Psoas muscle (tissue), 7 donors: ENCODE measurements at regions not wholly inside any gene's neighbourhood (a gene's known extent, or its start where the extent isn't known, plus 50 kb on each side); places are given as distances from the start of the nearest gene placed in this dataset.

ENCODE experiments used
- ATAC-seq, 4 donors: fragments of 200-7000 bp; cut with Tn5 transposase; one replicate each; pipeline ENCODE4 v1.9.1; 2020; ENCODE audit warnings: moderate library complexity in 3 of 4, mild to moderate bottlenecking in 2 of 4
- DNase-seq, 2 donors: peaks; one replicate each; pipeline ENCODE4 v3.0.0-alpha.2; 2020
- H3K27ac ChIP-seq: fragments of 200-600 bp; one replicate; pipeline ENCODE4 v1.8.0; 2022
- H3K27me3 ChIP-seq, 3 donors: fragments of 200-600 bp in 1 of 3; one replicate each; pipeline versions ENCODE4 v1.6.1 to v1.8.0; 2013 to 2022; ENCODE audit warnings: low read length in 2 of 3, mild to moderate bottlenecking in 2 of 3, moderate library complexity in 1 of 3; ENCODE audit not compliant: insufficient read depth in 3 of 3
- H3K36me3 ChIP-seq, 2 donors: fragments of 200-600 bp in 1 of 2; one replicate each; pipeline versions ENCODE4 v1.6.1 to v1.8.0; 2013 to 2022; ENCODE audit warnings: low read depth in 1 of 2, mild to moderate bottlenecking in 1 of 2, moderate library complexity in 1 of 2; ENCODE audit not compliant: insufficient read depth in 1 of 2
- H3K4me1 ChIP-seq: fragments of 200-600 bp; one replicate; pipeline ENCODE4 v1.8.0; 2022
- H3K4me3 ChIP-seq: fragments of 200-600 bp; one replicate; pipeline ENCODE4 v1.8.0; 2022; ENCODE audit warnings: mild to moderate bottlenecking
- H3K9me3 ChIP-seq: fragments of 200-600 bp; one replicate; pipeline ENCODE4 v1.8.0; 2022
- WGBS, 3 donors: extraction: QIAGEN DNeasy Blood & Tissue Kit; methylation state at CpG; one replicate each; pipeline versions ENCODE4 v1.1.6 to v1.1.7; 2013; 5-methylcytosine and 5-hydroxymethylcytosine counted together
- intact Hi-C, 2 donors: fragments of 100-400 bp; cut with DNase I; formaldehyde crosslinking; loops; one replicate each; pipeline versions ENCODE4 v1.11.0 to v1.14.2; 2022
- TF ChIP-seq, protein P1 (sequence below): fragments of 200-600 bp; IDR thresholded peaks from one replicate; pipeline ENCODE4 v1.8.0; 2022; ENCODE audit warnings: antibody characterized with exemption
- donor health status: healthy with polysubstance abuse.
- donor health status: DM: no; HTN: no; CAD: no; lungs with moderate emphysema.
- donor health status: Bipolar disorder and iron deficiency.
- donor health status: healthy.
- donor health status: DM: yes; HTN: yes; CAD: no.
- donor health status: DM: no; HTN: no; CAD: no.
- donor health status: DM: yes; HTN: yes; CAD: no.

DNA sequence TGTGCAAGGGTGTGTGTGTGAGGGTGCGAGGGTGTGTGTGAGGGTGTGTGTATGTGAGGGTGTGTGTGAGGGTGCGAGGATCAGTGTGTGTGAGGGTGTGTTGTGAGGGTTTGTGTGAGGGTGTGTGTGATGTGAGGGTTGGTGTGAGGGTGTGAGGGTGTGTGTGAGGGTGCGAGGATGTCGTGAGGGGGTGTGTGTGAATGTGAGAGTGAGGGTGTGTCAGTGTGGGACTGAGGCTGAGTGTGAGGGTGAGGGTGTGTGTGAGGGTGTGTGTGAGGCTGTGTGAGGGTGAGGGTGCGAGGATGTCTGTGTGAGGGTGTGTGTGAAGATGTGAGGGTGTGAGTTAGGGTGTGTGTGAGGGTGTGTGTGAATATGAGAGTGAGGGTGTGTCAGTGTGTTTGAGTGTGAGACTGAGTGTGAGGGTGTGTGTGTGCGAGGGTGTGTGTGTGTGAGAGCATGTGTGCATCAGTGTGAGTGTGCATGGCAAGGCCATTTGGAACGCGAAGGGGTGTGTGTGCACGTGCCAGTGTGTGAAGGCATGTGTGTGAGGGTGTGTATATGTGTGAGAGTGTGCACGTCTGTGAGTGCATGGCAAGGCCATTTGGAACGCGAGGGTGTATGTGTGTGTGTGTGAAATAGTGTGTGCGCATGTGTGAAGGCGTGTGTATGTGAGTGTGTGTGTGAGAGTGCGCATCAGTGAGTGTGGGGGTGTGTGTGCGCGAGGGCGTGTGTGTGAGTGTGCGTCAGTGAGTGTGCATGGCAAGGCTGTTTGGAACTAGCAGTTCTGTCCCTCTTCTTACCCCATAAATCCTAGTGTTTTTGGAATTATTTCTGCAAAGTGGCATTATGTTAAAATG lies 69.8 kb downstream of the RGS12 start:
- Histone ChIP-seq H3K4me1 (peaks cover 6% of the 10 kb centered on the region), H3K4me3 (no peak overlapping the region), H3K27ac (no peak overlapping the region), H3K27me3 (no peaks in the 10 kb centered on the region), H3K36me3 (no peaks in the 10 kb centered on the region), H3K9me3 (no peaks in the 10 kb centered on the region)
- WGBS, 3 donors = 97% methylated on average over 19 of the region's 19 CpGs
- intact Hi-C loops = loop anchor here in 1 of 2 donors (5.0 kb wide), 1 partner anchor 35 kb away; no protein-coding TSS in a partner anchor
- TF ChIP-seq, protein P1, sequence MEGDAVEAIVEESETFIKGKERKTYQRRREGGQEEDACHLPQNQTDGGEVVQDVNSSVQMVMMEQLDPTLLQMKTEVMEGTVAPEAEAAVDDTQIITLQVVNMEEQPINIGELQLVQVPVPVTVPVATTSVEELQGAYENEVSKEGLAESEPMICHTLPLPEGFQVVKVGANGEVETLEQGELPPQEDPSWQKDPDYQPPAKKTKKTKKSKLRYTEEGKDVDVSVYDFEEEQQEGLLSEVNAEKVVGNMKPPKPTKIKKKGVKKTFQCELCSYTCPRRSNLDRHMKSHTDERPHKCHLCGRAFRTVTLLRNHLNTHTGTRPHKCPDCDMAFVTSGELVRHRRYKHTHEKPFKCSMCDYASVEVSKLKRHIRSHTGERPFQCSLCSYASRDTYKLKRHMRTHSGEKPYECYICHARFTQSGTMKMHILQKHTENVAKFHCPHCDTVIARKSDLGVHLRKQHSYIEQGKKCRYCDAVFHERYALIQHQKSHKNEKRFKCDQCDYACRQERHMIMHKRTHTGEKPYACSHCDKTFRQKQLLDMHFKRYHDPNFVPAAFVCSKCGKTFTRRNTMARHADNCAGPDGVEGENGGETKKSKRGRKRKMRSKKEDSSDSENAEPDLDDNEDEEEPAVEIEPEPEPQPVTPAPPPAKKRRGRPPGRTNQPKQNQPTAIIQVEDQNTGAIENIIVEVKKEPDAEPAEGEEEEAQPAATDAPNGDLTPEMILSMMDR = no peak
- ATAC-seq = no peak
- no peak for DNase-seq

DNA sequence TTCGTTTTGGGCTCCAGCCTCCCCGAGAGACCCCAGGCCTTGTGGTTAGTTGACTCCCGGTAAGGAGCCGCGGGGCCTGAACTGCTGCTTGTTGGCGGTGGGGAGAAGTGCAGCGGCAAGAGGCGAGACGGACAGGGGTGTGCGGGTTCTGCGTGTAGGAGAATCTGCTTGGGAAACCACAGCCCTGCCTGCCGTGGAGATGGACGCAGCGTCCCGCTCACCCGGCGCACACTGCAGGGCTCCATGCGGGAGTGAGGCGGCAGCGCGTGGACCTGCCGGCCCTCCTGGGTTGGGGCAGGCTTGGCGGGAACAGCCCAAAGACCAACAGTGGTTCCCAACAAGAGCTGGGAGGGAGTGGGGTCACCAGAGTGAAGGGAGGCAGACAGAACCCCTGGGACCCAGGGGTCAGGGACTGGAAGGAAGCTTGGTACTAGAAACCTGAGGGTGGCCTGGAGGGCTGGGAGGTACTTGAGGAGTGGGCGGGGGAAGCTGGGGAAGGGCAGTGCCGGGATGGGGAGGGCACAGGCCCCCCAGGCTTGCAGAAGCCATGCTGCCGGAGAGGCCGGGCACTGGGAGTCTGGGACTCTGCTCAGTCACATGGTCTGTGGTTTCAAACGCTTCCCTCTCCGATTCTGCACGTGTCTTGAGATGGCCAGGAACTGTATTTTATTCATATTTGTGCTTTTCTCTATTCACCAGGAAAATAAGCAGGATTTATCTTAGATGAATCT lies 70.8 kb downstream of the RGS12 start:
- WGBS, 3 donors = 87 to 90% (median 88%) methylated on average over 30 of the region's 30 CpGs
- Histone ChIP-seq H3K27me3 (no peaks in the 10 kb centered on the region), H3K27ac (no peak overlapping the region), H3K4me1 (peaks cover 6% of the 10 kb centered on the region), H3K4me3 (no peak overlapping the region), H3K9me3 (no peaks in the 10 kb centered on the region), H3K36me3 (no peaks in the 10 kb centered on the region)
- ATAC-seq (no peak), DNase-seq (no peak)
- intact Hi-C loops = loop anchor here in 1 of 2 donors (5.0 kb wide), 1 partner anchor 34 kb away; no protein-coding TSS in a partner anchor
- TF ChIP-seq, protein P1 = no peak

DNA sequence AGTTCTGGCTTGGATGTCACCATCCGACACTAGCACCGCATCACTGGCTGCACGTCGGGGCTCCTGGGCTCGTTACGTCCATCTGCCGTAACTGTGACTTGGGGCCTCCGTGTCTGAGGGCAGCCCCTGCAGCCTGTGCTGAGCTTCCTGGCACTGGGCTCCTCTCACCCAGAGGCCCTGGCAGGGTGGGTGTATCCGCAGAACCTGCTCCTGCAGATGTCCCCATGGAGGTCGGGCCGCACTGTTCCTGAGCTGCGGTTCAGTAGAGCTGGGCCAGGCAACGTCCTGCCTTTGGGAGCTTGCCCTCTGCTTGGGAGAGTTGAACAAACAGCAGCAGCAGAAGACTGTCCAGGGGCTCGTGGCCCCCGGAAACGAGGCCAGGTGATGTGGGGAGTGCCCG lies 71.4 kb downstream of the RGS12 start:
- Histone ChIP-seq H3K9me3 (no peaks in the 10 kb centered on the region), H3K27ac (no peak overlapping the region), H3K4me3 (no peak overlapping the region), H3K27me3 (no peaks in the 10 kb centered on the region), H3K4me1 (peaks cover 11% of the 10 kb centered on the region), H3K36me3 (no peaks in the 10 kb centered on the region)
- TF ChIP-seq, protein P1 = no peak
- ATAC-seq (peak; percentile 10 to 41 (median 28)), DNase-seq (no peak)
- 64 to 68% (median 66%) methylated on average over 17 of the region's 17 CpGs for WGBS, 3 donors
- intact Hi-C loops = loop anchor here in 1 of 2 donors (5.0 kb wide), 1 partner anchor 33 kb away; no protein-coding TSS in a partner anchor

DNA sequence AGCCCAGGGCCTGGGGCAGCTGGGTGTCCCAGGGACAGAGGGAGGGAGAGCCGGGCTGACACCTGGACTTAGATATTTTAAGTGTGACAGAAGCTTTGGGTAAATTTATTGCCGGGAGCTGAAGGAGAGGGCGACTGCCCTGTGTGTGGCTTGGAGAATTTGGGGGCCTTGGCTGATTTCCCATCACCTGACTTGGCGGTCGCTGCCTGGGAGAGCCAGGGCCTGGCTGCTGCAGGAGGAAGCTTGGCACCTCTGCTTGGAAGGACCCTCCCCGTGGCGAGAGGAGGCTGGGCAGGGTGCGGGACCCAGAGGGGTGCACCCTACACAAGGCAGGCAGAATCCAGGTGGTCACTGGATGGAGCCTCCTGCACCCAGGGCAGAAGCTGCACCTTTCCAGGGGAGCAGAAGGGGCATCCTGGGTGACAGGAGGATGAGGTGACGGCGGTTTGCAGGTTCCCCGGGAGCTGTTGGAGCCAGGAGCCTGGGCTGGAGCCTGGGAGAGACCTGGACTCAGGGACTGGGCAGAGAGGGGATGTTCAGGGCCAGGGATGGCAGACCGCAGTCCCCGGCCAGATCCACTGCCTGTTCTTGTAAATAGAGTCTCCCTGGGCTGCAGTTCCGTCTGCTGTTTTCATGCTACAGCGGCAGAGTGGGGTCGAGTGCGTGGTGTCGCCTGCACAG lies 72.0 kb downstream of the RGS12 start:
- H3K27me3 ChIP-seq = no peaks in the 10 kb centered on the region
- no peaks in the 10 kb centered on the region for H3K36me3 ChIP-seq
- no peak overlapping the region for H3K4me3 ChIP-seq
- no peak overlapping the region for H3K27ac ChIP-seq
- DNase-seq (no peak), ATAC-seq (peak in 3 of 4 donors; percentile 4 to 48 (median 14))
- H3K4me1 ChIP-seq = peaks cover 16% of the 10 kb centered on the region
- WGBS, 3 donors = 72 to 85% (median 73%) methylated on average over 18 of the region's 18 CpGs
- intact Hi-C loops = loop anchor here in 1 of 2 donors (5.0 kb wide), 1 partner anchor 33 kb away; no protein-coding TSS in a partner anchor
- TF ChIP-seq, protein P1 = no peak
- no peaks in the 10 kb centered on the region for H3K9me3 ChIP-seq
